ENCODE measurements at regions not wholly inside any gene's neighbourhood (a gene's known extent, or its start where the extent isn't known, plus 50 kb on each side); places are given as distances from the start of the nearest gene placed in this dataset.

- no peak for TF ChIP-seq CTCF (IDR thresholded peaks at IDR 0.05)
- TF ChIP-seq POLR2A (IDR thresholded peaks at IDR 0.05) = no peak
- TF ChIP-seq EP300 (IDR thresholded peaks at IDR 0.05) = no peak
Measured at GRCh38 chr13:50334115-50334778, 319.0 kb downstream of the KCNRG start.

Measured in ovary (tissue), 3 donors.